Astrocyte (in vitro differentiated cells and primary cell): ENCODE measurements at regions not wholly inside any gene's neighbourhood (a gene's known extent, or its start where the extent isn't known, plus 50 kb on each side); places are given as distances from the start of the nearest gene placed in this dataset.

Source experiments
- DNase-seq: peaks from one replicate; pipeline ENCODE4 v3.0.0-alpha.2; 2010; ENCODE audit warnings: low read depth
- FAIRE-seq: peaks from 2 replicates; lab custom pipeline; 2011; peaks lifted over from hg19 to GRCh38; lab: Jason Lieb, UNC
- H2AFZ ChIP-seq: 2 replicates; pipeline ENCODE4 v1.6.0; 2012; ENCODE audit warnings: low read depth, low read length, inconsistent platforms
- H3K27ac ChIP-seq: 2 replicates; pipeline ENCODE4 v1.5.1; 2011; ENCODE audit warnings: low read depth, low read length, inconsistent platforms
- H3K27me3 ChIP-seq: 2 replicates; pipeline ENCODE4 v1.6.0; 2011; ENCODE audit warnings: low read length, inconsistent platforms; ENCODE audit not compliant: insufficient read depth
- H3K36me3 ChIP-seq: 2 replicates; pipeline ENCODE4 v1.5.1; 2011; ENCODE audit warnings: low read length, inconsistent platforms; ENCODE audit not compliant: insufficient read depth
- H3K4me1 ChIP-seq: 2 replicates; pipeline ENCODE4 v1.5.1; 2011; ENCODE audit warnings: low read length, inconsistent platforms; ENCODE audit not compliant: insufficient read depth
- H3K4me2 ChIP-seq: 2 replicates; pipeline ENCODE4 v1.6.0; 2012; ENCODE audit warnings: low read length, inconsistent platforms
- H3K4me3 ChIP-seq: 2 replicates; pipeline ENCODE4 v1.5.1; 2011; ENCODE audit warnings: low read depth, mild to moderate bottlenecking, low read length, inconsistent platforms; ENCODE audit not compliant: insufficient read depth
- H3K79me2 ChIP-seq: 2 replicates; pipeline ENCODE4 v1.6.0; 2012; ENCODE audit warnings: mild to moderate bottlenecking, low read length, inconsistent platforms; ENCODE audit not compliant: insufficient read depth
- H3K9ac ChIP-seq: 2 replicates; pipeline ENCODE4 v1.6.0; 2012; ENCODE audit warnings: mild to moderate bottlenecking, low read length, inconsistent platforms
- H3K9me3 ChIP-seq: 2 replicates; pipeline ENCODE4 v1.5.1; 2012; ENCODE audit warnings: low read depth, mild to moderate bottlenecking, low read length, inconsistent platforms; ENCODE audit not compliant: insufficient read depth
- H4K20me1 ChIP-seq: 2 replicates; pipeline ENCODE4 v1.6.0; 2012; ENCODE audit warnings: low read length, inconsistent platforms; ENCODE audit not compliant: insufficient read depth
- H3K27ac Mint-ChIP-seq: one replicate; pipeline ENCODE4 v1.8.0; 2021; ENCODE audit warnings: mild to moderate bottlenecking, mixed read lengths; ENCODE audit not compliant: unreplicated experiment
- H3K27me3 Mint-ChIP-seq: one replicate; pipeline ENCODE4 v1.8.0; 2021; ENCODE audit warnings: low read depth, mixed read lengths; ENCODE audit not compliant: unreplicated experiment
- H3K36me3 Mint-ChIP-seq: one replicate; pipeline ENCODE4 v1.8.0; 2021; ENCODE audit warnings: low read depth, mixed read lengths; ENCODE audit not compliant: unreplicated experiment
- H3K4me1 Mint-ChIP-seq: one replicate; pipeline ENCODE4 v1.8.0; 2021; ENCODE audit warnings: low read depth, mixed read lengths; ENCODE audit not compliant: unreplicated experiment
- H3K4me3 Mint-ChIP-seq: one replicate; pipeline ENCODE4 v1.8.0; 2021; ENCODE audit warnings: mild to moderate bottlenecking, moderate library complexity, mixed read lengths; ENCODE audit not compliant: unreplicated experiment
- H3K9me3 Mint-ChIP-seq: one replicate; pipeline ENCODE4 v1.8.0; 2021; ENCODE audit warnings: mild to moderate bottlenecking, mixed read lengths; ENCODE audit not compliant: unreplicated experiment
- CTCF ChIP-seq: IDR thresholded peaks from 2 replicates; pipeline ENCODE4 v1.5.1; 2011; ENCODE audit warnings: low read depth, mild to moderate bottlenecking, inconsistent platforms, low read length, moderate library complexity; ENCODE audit not compliant: insufficient read depth
- EZH2 ChIP-seq: IDR thresholded peaks from 2 replicates; pipeline ENCODE4 v1.6.1; 2012; ENCODE audit warnings: mild to moderate bottlenecking, low read length, inconsistent platforms; ENCODE audit not compliant: insufficient read depth

- no peak overlapping the region for H2AFZ ChIP-seq
- H3K27ac ChIP-seq = no peak overlapping the region
- H3K27me3 Mint-ChIP-seq = peaks cover 55% of the 10 kb centered on the region
- peaks cover 9% of the 10 kb centered on the region for H3K4me1 Mint-ChIP-seq
- no peaks in the 10 kb centered on the region for H3K4me1 ChIP-seq
- no peak for FAIRE-seq
- H3K36me3 Mint-ChIP-seq = no peaks in the 10 kb centered on the region
- peaks cover 9% of the 10 kb centered on the region for H3K9me3 Mint-ChIP-seq
- DNase-seq = no peak
- H3K4me3 Mint-ChIP-seq = no peak overlapping the region
- H3K36me3 ChIP-seq = no peaks in the 10 kb centered on the region
- no peak overlapping the region for H3K4me3 ChIP-seq
- H3K27me3 ChIP-seq = no peaks in the 10 kb centered on the region
- H4K20me1 ChIP-seq = no peaks in the 10 kb centered on the region
- no peak overlapping the region for H3K4me2 ChIP-seq
- TF ChIP-seq EZH2 (no peak), CTCF (no peak)
- H3K27ac Mint-ChIP-seq = no peak overlapping the region
- no peaks in the 10 kb centered on the region for H3K79me2 ChIP-seq
- H3K9me3 ChIP-seq = no peaks in the 10 kb centered on the region
- H3K9ac ChIP-seq = no peak overlapping the region
Measured at GRCh38 chr17:79335456-79335855, 260.8 kb downstream of the ENGASE start.

- Histone ChIP-seq H2AFZ (no peak overlapping the region), H3K27ac (no peak overlapping the region), H3K27me3 (no peaks in the 10 kb centered on the region), H3K9me3 (no peaks in the 10 kb centered on the region), H4K20me1 (no peaks in the 10 kb centered on the region), H3K4me3 (no peak overlapping the region), H3K4me2 (no peak overlapping the region), H3K36me3 (no peaks in the 10 kb centered on the region), H3K9ac (no peak overlapping the region), H3K79me2 (no peaks in the 10 kb centered on the region), H3K4me1 (no peaks in the 10 kb centered on the region)
- no peaks in the 10 kb centered on the region for H3K36me3 Mint-ChIP-seq
- DNase-seq (no peak), FAIRE-seq (no peak)
- H3K27ac Mint-ChIP-seq = peak overlapping the region; percentile 31
- TF ChIP-seq CTCF = no peak
- TF ChIP-seq EZH2 = no peak
- H3K4me3 Mint-ChIP-seq = no peak overlapping the region
- no peaks in the 10 kb centered on the region for H3K4me1 Mint-ChIP-seq
- H3K9me3 Mint-ChIP-seq = peaks cover 9% of the 10 kb centered on the region
- peaks cover 76% of the 10 kb centered on the region for H3K27me3 Mint-ChIP-seq
Measured at GRCh38 chr17:79332011-79332554, 257.5 kb downstream of the ENGASE start.

- peaks cover 9% of the 10 kb centered on the region for H3K9me3 Mint-ChIP-seq
- no peak overlapping the region for H2AFZ ChIP-seq
- H3K9ac ChIP-seq = no peak overlapping the region
- H3K27ac Mint-ChIP-seq = no peak overlapping the region
- H4K20me1 ChIP-seq = no peaks in the 10 kb centered on the region
- no peaks in the 10 kb centered on the region for H3K4me1 Mint-ChIP-seq
- DNase-seq = no peak
- H3K27me3 Mint-ChIP-seq = peaks cover 76% of the 10 kb centered on the region
- no peak overlapping the region for H3K4me3 ChIP-seq
- H3K4me2 ChIP-seq = no peak overlapping the region
- H3K4me3 Mint-ChIP-seq = no peak overlapping the region
- no peak overlapping the region for H3K27ac ChIP-seq
- no peaks in the 10 kb centered on the region for H3K36me3 Mint-ChIP-seq
- FAIRE-seq = no peak
- no peaks in the 10 kb centered on the region for H3K27me3 ChIP-seq
- TF ChIP-seq EZH2 (no peak), CTCF (no peak)
- H3K36me3 ChIP-seq = no peaks in the 10 kb centered on the region
- no peaks in the 10 kb centered on the region for H3K9me3 ChIP-seq
- H3K79me2 ChIP-seq = no peaks in the 10 kb centered on the region
- no peaks in the 10 kb centered on the region for H3K4me1 ChIP-seq
Measured at GRCh38 chr17:79331492-79331891, 256.9 kb downstream of the ENGASE start.
